Type B pancreatic cell (in vitro differentiated cells): ENCODE measurements at regions not wholly inside any gene's neighbourhood (a gene's known extent, or its start where the extent isn't known, plus 50 kb on each side); places are given as distances from the start of the nearest gene placed in this dataset.

Experiments used
- DNase-seq: peaks from one replicate; pipeline ENCODE4 v3.0.0; 2021; ENCODE audit warnings: mixed read lengths; ENCODE audit not compliant: unreplicated experiment; ENCODE audit errors: extremely low spot score
- H3K27ac Mint-ChIP-seq: 2 replicates; pipeline ENCODE4 v1.8.0; 2021; ENCODE audit warnings: mild to moderate bottlenecking, mixed read lengths
- H3K27me3 Mint-ChIP-seq: 2 replicates; pipeline ENCODE4 v1.8.0; 2021; ENCODE audit warnings: mixed read lengths
- H3K36me3 Mint-ChIP-seq: 2 replicates; pipeline ENCODE4 v1.8.0; 2021; ENCODE audit warnings: mixed read lengths
- H3K4me1 Mint-ChIP-seq: one replicate; pipeline ENCODE4 v1.8.0; 2021; ENCODE audit warnings: mixed read lengths; ENCODE audit not compliant: unreplicated experiment
- H3K4me3 Mint-ChIP-seq: 2 replicates; pipeline ENCODE4 v1.8.0; 2021; ENCODE audit warnings: mild to moderate bottlenecking, mixed read lengths
- H3K9me3 Mint-ChIP-seq: 2 replicates; pipeline ENCODE4 v1.8.0; 2021; ENCODE audit warnings: mixed read lengths
- TF ChIP-seq, protein P1 (sequence below): fragments of 200-600 bp; sonication (generic); conservative IDR thresholded peaks from 2 replicates; pipeline ENCODE4 v1.5.0; 2021; ENCODE audit warnings: antibody characterized with exemption, mild to moderate bottlenecking

DNA sequence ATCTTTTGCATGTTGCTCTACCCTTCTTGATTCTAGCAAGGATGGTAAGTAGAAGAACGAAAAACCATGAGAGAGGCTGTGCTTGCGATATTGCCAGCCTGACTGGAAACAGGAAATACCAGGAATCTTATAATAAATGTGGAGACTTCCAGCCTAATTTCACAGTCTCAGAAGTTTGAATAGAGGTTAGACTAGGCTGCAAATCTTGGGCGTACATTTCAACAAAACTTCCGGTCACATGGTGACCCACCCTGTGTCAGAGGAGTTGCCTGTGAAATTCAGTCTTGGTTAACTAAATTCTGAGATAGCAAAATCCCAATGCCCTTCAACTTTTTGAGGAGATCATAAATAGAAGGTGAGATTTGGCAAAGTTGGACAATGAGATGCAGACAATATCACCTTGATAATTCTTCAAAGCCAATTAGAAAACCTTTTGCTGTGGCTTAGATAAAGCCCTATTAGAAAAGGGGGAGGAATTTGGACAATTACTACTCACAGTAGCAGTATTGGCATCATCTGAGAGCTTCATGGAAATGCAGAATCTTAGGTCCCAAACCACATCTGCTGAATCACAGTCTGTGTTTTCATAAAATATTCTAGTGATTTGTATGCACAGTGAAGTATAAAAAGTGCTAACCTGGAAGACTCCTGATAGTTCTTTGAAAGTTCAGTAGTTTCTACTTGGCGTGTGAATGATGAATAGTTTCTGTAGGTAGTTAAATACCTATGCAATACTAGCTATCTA is 262.0 kb upstream of the JAG1 start:
- no peaks in the 10 kb centered on the region for H3K4me1 Mint-ChIP-seq
- TF ChIP-seq, protein P1, sequence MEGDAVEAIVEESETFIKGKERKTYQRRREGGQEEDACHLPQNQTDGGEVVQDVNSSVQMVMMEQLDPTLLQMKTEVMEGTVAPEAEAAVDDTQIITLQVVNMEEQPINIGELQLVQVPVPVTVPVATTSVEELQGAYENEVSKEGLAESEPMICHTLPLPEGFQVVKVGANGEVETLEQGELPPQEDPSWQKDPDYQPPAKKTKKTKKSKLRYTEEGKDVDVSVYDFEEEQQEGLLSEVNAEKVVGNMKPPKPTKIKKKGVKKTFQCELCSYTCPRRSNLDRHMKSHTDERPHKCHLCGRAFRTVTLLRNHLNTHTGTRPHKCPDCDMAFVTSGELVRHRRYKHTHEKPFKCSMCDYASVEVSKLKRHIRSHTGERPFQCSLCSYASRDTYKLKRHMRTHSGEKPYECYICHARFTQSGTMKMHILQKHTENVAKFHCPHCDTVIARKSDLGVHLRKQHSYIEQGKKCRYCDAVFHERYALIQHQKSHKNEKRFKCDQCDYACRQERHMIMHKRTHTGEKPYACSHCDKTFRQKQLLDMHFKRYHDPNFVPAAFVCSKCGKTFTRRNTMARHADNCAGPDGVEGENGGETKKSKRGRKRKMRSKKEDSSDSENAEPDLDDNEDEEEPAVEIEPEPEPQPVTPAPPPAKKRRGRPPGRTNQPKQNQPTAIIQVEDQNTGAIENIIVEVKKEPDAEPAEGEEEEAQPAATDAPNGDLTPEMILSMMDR, result no peak

DNA sequence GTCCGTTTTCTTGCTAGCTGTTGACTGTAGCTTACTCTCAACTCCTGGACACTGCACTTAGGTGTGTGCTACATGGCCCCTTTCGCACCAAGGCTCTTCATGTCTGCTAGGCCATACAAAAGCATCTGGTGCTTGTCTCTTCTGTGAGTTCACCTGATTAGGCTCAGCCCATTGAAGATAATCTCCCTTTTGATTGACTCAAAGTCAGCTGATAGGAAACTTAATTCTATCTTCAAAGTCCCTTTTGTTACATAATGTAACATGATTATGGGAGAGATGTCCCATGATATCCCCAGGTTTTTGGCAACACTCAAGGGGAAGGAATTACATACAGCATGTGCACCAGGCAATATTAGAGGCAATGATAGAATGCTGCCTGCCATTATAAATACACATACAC is 263.0 kb upstream of the JAG1 start:
- TF ChIP-seq, protein P1, result no peak
- no peaks in the 10 kb centered on the region for H3K4me1 Mint-ChIP-seq
- no peak overlapping the region for H3K27ac Mint-ChIP-seq
- peaks cover 4% of the 10 kb centered on the region for H3K27me3 Mint-ChIP-seq
- no peaks in the 10 kb centered on the region for H3K36me3 Mint-ChIP-seq
- H3K9me3 Mint-ChIP-seq, result peaks cover 13% of the 10 kb centered on the region
- no peak overlapping the region for H3K4me3 Mint-ChIP-seq
- no peak for DNase-seq

More for the DNA sequence above, 262.0 kb upstream of the JAG1 start:
- H3K27me3 Mint-ChIP-seq, result peaks cover 8% of the 10 kb centered on the region
- peaks cover 10% of the 10 kb centered on the region for H3K9me3 Mint-ChIP-seq
- no peak overlapping the region for H3K4me3 Mint-ChIP-seq
- DNase-seq, result no peak
- no peak overlapping the region for H3K27ac Mint-ChIP-seq
- no peaks in the 10 kb centered on the region for H3K36me3 Mint-ChIP-seq

DNA sequence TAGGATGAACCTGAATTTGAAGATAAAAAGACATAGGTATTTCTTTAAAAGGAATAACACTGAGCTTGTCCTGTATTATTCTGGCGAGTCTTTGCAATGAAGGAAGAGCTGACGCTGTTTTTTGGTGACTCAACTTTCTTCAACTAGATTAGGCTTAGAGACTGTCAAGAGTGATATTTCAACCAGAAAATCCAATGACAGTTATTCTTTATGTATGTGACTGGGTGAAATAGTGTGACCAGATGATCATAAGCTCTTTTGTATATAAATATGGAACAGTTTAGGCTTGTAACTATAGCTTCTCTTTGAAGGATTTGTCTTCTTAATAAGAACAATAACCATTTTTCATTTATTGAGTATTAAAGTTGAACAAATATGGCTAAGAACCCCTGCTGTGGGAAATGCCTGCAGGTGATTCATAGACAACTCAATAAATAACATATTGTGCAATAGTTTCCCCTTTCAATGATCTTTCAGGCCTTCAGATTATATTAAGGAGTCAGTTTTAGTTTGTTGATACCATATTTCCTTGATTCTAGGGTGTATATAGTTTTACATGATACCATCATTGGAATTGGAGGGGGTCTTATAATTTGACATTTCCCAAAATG is 265.6 kb upstream of the JAG1 start:
- no peaks in the 10 kb centered on the region for H3K27me3 Mint-ChIP-seq
- no peak overlapping the region for H3K4me3 Mint-ChIP-seq
- no peak overlapping the region for H3K27ac Mint-ChIP-seq
- DNase-seq, result no peak
- TF ChIP-seq, protein P1, result no peak
- no peaks in the 10 kb centered on the region for H3K36me3 Mint-ChIP-seq
- H3K9me3 Mint-ChIP-seq, result peaks cover 12% of the 10 kb centered on the region
- peaks cover 12% of the 10 kb centered on the region for H3K4me1 Mint-ChIP-seq

DNA sequence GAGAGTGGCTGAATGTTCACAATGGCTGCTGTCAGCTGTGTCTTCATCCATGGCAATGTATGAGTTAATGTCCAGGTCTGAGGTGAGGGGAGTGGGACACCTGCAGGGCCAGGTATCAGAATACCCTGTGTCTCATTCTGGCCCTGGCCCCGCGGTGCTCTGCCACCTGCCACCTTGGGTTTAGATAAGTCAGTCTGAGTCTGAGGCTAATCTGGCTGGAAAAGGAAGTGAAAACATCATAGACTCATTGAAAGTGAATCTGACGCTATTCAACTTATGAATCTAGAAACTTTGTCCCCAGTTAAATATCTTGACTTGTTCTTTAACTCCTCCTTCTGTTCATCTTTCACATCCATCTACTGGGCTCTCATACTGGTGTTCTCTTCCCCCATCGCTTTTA is 267.1 kb upstream of the JAG1 start:
- Mint-ChIP-seq H3K27ac (no peak overlapping the region), H3K36me3 (no peaks in the 10 kb centered on the region), H3K4me1 (peaks cover 12% of the 10 kb centered on the region), H3K9me3 (peaks cover 12% of the 10 kb centered on the region), H3K27me3 (no peaks in the 10 kb centered on the region), H3K4me3 (no peak overlapping the region)
- DNase-seq, result no peak
- TF ChIP-seq, protein P1, result no peak

DNA sequence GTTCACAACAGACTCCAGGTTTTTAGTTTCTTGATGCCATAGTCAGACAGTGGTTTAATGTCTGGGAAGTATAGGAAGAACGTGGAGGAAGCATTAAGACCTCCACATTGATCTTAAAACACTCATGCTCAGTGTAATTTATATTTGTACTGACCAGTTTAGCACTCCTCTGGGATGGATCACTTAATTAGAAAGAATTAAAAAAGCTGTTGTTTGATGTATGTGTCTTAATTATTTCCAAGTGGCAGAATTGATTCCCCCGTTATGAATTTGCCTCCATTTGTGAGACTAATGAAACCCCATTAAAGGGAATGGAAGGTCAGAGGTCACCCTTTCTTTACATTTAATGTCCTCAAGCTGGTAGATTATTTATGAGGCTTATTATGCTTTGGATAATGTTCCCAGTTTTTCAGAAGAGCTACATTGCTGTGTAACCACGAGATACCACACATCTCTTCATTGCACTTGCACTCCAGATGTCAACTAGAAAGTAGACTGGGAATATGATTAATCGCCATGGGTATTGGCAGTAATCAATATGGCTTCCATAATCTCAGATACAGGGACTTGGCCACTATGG is 270.0 kb upstream of the JAG1 start:
- TF ChIP-seq, protein P1, result no peak
- Mint-ChIP-seq H3K27ac (no peak overlapping the region), H3K36me3 (no peaks in the 10 kb centered on the region), H3K4me3 (no peak overlapping the region), H3K4me1 (peaks cover 12% of the 10 kb centered on the region), H3K27me3 (no peaks in the 10 kb centered on the region), H3K9me3 (peaks cover 12% of the 10 kb centered on the region)
- no peak for DNase-seq
